IMR-90 (cell line): ENCODE measurements at regions not wholly inside any gene's neighbourhood (a gene's known extent, or its start where the extent isn't known, plus 50 kb on each side); places are given as distances from the start of the nearest gene placed in this dataset.

Source experiments
- CEBPB ChIP-seq: IDR thresholded peaks from 2 replicates; pipeline ENCODE4 v1.6.1; 2012; ENCODE audit warnings: low read depth, low read length, improper control_type of control experiment
- CTCF ChIP-seq: conservative IDR thresholded peaks from 2 replicates; pipeline ENCODE4 v1.5.1; 2012; ENCODE audit warnings: mild to moderate bottlenecking, low read depth, low read length, improper control_type of control experiment
- FOS ChIP-seq: fragments of 150-350 bp; IDR thresholded peaks from 2 replicates; pipeline ENCODE4 v1.6.1; 2016; ENCODE audit warnings: low read depth, low read length
- MAZ ChIP-seq: IDR thresholded peaks from 2 replicates; pipeline ENCODE4 v1.6.1; 2012; ENCODE audit warnings: low read depth, mild to moderate bottlenecking, low read length, improper control_type of control experiment, moderate library complexity, borderline replicate concordance
- POLR2A ChIP-seq: IDR thresholded peaks from 2 replicates; pipeline ENCODE4 v1.6.1; 2012; ENCODE audit warnings: mild to moderate bottlenecking, low read depth, low read length
- RAD21 ChIP-seq: IDR thresholded peaks from 2 replicates; pipeline ENCODE4 v1.6.1; 2012; ENCODE audit warnings: low read length, improper control_type of control experiment
- RFX5 ChIP-seq: IDR thresholded peaks from 2 replicates; pipeline ENCODE4 v1.8.0; 2012; ENCODE audit warnings: low read depth, mild to moderate bottlenecking, low read length, moderate library complexity
- TF ChIP-seq, protein P1 (sequence below): fragments of 150-350 bp; IDR thresholded peaks from 2 replicates; pipeline ENCODE4 v1.6.1; 2016; ENCODE audit warnings: low read depth, mild to moderate bottlenecking, low read length, moderate library complexity, borderline replicate concordance

- TF ChIP-seq CTCF, result no peak
- no peak for TF ChIP-seq RFX5
- no peak for TF ChIP-seq MAZ
- TF ChIP-seq POLR2A, result no peak
- TF ChIP-seq, protein P1, sequence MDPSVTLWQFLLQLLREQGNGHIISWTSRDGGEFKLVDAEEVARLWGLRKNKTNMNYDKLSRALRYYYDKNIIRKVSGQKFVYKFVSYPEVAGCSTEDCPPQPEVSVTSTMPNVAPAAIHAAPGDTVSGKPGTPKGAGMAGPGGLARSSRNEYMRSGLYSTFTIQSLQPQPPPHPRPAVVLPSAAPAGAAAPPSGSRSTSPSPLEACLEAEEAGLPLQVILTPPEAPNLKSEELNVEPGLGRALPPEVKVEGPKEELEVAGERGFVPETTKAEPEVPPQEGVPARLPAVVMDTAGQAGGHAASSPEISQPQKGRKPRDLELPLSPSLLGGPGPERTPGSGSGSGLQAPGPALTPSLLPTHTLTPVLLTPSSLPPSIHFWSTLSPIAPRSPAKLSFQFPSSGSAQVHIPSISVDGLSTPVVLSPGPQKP, result no peak
- TF ChIP-seq CEBPB, result no peak
- no peak for TF ChIP-seq FOS
- TF ChIP-seq RAD21, result no peak
These were observed 95.7 kb downstream of the CPN2 start for GRCh38 chr3:194255252-194256039.
